ENCODE measurements at regions not wholly inside any gene's neighbourhood (a gene's known extent, or its start where the extent isn't known, plus 50 kb on each side); places are given as distances from the start of the nearest gene placed in this dataset.

DNA sequence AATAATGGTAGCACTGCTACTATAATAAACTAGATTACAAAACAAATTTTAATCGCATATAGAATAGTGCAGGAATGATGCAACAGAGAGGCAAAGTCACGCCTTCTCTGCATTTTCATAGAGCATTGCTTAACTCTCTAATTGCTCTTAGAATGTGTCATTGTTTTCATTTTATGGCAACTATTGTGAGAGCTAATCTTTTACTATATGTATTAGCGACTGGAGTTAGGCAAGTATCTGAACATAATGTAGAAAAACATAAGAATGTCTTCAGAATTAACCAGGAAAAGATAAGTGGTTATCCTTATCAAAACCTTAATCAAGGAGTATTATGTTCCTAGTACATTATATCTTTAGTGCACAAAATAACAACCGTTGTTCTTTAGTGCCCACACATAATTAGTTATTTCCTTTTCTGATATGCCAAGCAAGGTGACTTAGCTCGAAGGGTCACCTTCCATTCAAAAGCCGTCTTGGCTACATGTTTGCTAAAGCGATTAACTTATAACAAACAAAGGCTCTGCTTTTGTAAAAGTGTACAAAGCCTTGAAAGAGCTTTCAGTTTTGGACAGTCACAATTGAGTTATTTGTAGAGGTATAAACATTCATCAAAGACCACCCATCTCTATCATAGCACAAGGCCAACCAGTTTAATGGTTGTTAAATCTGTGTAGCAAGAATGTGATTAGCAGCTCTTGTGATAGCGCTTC lies 1328.9 kb downstream of the ROBO2 start:
- 77 to 83% (median 79%) methylated on average over 8 of the region's 8 CpGs for WGBS, 3 donors
- intact Hi-C loops (cut with DNase I): no loop called here
- no peak for TF ChIP-seq CTCF (IDR thresholded peaks at IDR 0.05)
- TF ChIP-seq EP300 (IDR thresholded peaks at IDR 0.05): no peak
- no peak for TF ChIP-seq POLR2A (IDR thresholded peaks at IDR 0.05)
- Histone ChIP-seq H3K27me3 (no peaks in the 10 kb centered on the region), H3K4me1 (ENCODE audit: insufficient read depth) (no peaks in the 10 kb centered on the region), H3K36me3 (no peaks in the 10 kb centered on the region), H3K4me3 (no peak overlapping the region), H3K27ac (no peak overlapping the region), H3K9me3 (no peaks in the 10 kb centered on the region)
- DNase-seq: no peak

GRCh38 chr3:78390221-78390620 lies 1350.3 kb downstream of the ROBO2 start:
- no peaks in the 10 kb centered on the region for H3K27me3 ChIP-seq
- intact Hi-C loops (cut with DNase I): no loop called here
- no peak for DNase-seq
- no peaks in the 10 kb centered on the region for H3K9me3 ChIP-seq
- TF ChIP-seq POLR2A (IDR thresholded peaks at IDR 0.05): no peak
- TF ChIP-seq CTCF (IDR thresholded peaks at IDR 0.05): no peak
- no peak for TF ChIP-seq EP300 (IDR thresholded peaks at IDR 0.05)
- H3K4me1 ChIP-seq (ENCODE audit: insufficient read depth): no peaks in the 10 kb centered on the region
- no peak overlapping the region for H3K27ac ChIP-seq
- WGBS, 3 donors: 43 to 46% (median 44%) methylated on average over 1 of the region's 1 CpG
- no peak overlapping the region for H3K4me3 ChIP-seq
- no peaks in the 10 kb centered on the region for H3K36me3 ChIP-seq

GRCh38 chr3:78398401-78398800 lies 1358.5 kb downstream of the ROBO2 start:
- TF ChIP-seq EP300 (IDR thresholded peaks at IDR 0.05) (no peak), CTCF (IDR thresholded peaks at IDR 0.05) (no peak), POLR2A (IDR thresholded peaks at IDR 0.05) (no peak)
- Histone ChIP-seq H3K4me1 (ENCODE audit: insufficient read depth) (no peaks in the 10 kb centered on the region), H3K36me3 (no peaks in the 10 kb centered on the region), H3K27ac (no peak overlapping the region), H3K4me3 (no peak overlapping the region), H3K9me3 (no peaks in the 10 kb centered on the region), H3K27me3 (no peaks in the 10 kb centered on the region)
- WGBS, 3 donors: 84 to 90% (median 85%) methylated on average over 2 of the region's 2 CpGs
- DNase-seq: no peak
- intact Hi-C loops (cut with DNase I): no loop called here

DNA sequence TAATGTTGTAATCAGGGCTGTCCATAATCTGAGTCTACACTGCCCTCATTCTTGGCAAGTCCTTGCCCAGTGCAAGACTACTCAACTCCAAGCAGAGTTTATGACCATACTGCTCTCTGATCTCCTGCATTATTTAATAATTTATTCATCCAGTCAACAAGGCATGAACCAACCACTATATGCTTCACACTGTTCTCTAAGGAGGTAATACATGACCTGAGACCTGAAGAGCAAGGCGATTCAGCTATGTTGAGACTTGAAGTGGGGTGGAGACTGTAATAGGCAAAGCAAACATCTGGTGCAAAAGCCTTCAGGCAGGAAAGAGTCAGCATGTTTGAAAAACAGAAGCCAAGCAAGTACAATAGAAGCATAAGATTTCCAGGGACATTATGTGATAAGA lies 1362.8 kb downstream of the ROBO2 start:
- intact Hi-C loops (cut with DNase I): no loop called here
- DNase-seq: no peak
- Histone ChIP-seq H3K36me3 (no peaks in the 10 kb centered on the region), H3K27me3 (no peaks in the 10 kb centered on the region), H3K4me3 (no peak overlapping the region), H3K4me1 (ENCODE audit: insufficient read depth) (no peaks in the 10 kb centered on the region), H3K9me3 (no peaks in the 10 kb centered on the region), H3K27ac (no peak overlapping the region)
- WGBS, 3 donors: 73 to 85% (median 84%) methylated on average over 1 of the region's 1 CpG
- no peak for TF ChIP-seq EP300 (IDR thresholded peaks at IDR 0.05)
- no peak for TF ChIP-seq POLR2A (IDR thresholded peaks at IDR 0.05)
- no peak for TF ChIP-seq CTCF (IDR thresholded peaks at IDR 0.05)
